GM12878 (cell line): ENCODE measurements at regions not wholly inside any gene's neighbourhood (a gene's known extent, or its start where the extent isn't known, plus 50 kb on each side); places are given as distances from the start of the nearest gene placed in this dataset.
A peak's percentile ranks its signal among the peaks of the same experiment; 100 is the strongest.

Experiments used
- ATF2 ChIP-seq: IDR thresholded peaks from 2 replicates; pipeline ENCODE4 v1.6.1; 2012; ENCODE audit warnings: low read length, inconsistent platforms
- BACH1 ChIP-seq: fragments of 450-650 bp; IDR thresholded peaks from 2 replicates; pipeline ENCODE4 v1.6.1; 2017; ENCODE audit warnings: mild to moderate bottlenecking, borderline replicate concordance
- BRCA1 ChIP-seq: IDR thresholded peaks from 2 replicates; pipeline ENCODE4 v1.6.1; 2011; ENCODE audit warnings: low read depth, low read length, improper control_type of control experiment
- CBFB ChIP-seq: IDR thresholded peaks from 2 replicates; pipeline ENCODE4 v1.6.1; 2016; ENCODE audit warnings: antibody characterized with exemption, low read depth
- CTCF ChIP-seq, 3 experiments: IDR thresholded peaks in 2 of 3; conservative IDR thresholded peaks in 1 of 3; 2 replicates each; pipeline ENCODE4 v1.5.1; 2011; ENCODE audit warnings: low read depth in 3 of 3, low read length in 3 of 3, mild to moderate bottlenecking in 3 of 3, control low read depth in 2 of 3, moderate library complexity in 2 of 3, inconsistent platforms in 1 of 3, mixed read lengths in 1 of 3; ENCODE audit not compliant: control insufficient read depth in 2 of 3, insufficient read depth in 1 of 3; ENCODE audit errors: extremely low read depth in 1 of 3
- EP300 ChIP-seq, 2 experiments: fragments of 150-350 bp in 1 of 2; IDR thresholded peaks; 2 replicates each; pipeline ENCODE4 v1.6.1; 2011 to 2012; ENCODE audit warnings: low read depth in 2 of 2, low read length in 2 of 2, borderline replicate concordance in 1 of 2, improper control_type of control experiment in 1 of 2, inconsistent platforms in 1 of 2; ENCODE audit not compliant: control insufficient read depth in 1 of 2
- FOXK2 ChIP-seq: fragments of 450-650 bp; IDR thresholded peaks from 2 replicates; pipeline ENCODE4 v1.6.1; 2017; ENCODE audit warnings: mild to moderate bottlenecking, moderate library complexity
- MEF2A ChIP-seq: IDR thresholded peaks from 2 replicates; pipeline ENCODE4 v1.6.1; 2011; ENCODE audit warnings: low read depth, mild to moderate bottlenecking, low read length, moderate library complexity; ENCODE audit not compliant: insufficient read depth
- MYB ChIP-seq: fragments of 150-350 bp; IDR thresholded peaks from 2 replicates; pipeline ENCODE4 v1.6.1; 2014; ENCODE audit warnings: mild to moderate bottlenecking, low read depth, low read length, borderline replicate concordance
- MYC ChIP-seq: IDR thresholded peaks from 2 replicates; pipeline ENCODE4 v1.6.1; 2011; ENCODE audit warnings: mild to moderate bottlenecking, low read length, moderate library complexity, inconsistent platforms; ENCODE audit not compliant: insufficient read depth, insufficient replicate concordance, insufficient read length, severe bottlenecking
- NR2F1 ChIP-seq: fragments of 450-650 bp; conservative IDR thresholded peaks from 2 replicates; pipeline ENCODE4 v1.6.1; 2017; ENCODE audit warnings: mild to moderate bottlenecking
- PKNOX1 ChIP-seq: fragments of 450-650 bp; IDR thresholded peaks from 2 replicates; pipeline ENCODE4 v1.6.1; 2016; ENCODE audit warnings: mild to moderate bottlenecking
- RUNX3 ChIP-seq: IDR thresholded peaks from 2 replicates; pipeline ENCODE4 v1.6.1; 2012; ENCODE audit warnings: low read length, inconsistent platforms
- SIN3A ChIP-seq: IDR thresholded peaks from 2 replicates; pipeline ENCODE4 v1.6.1; 2012; ENCODE audit warnings: low read depth, low read length, improper control_type of control experiment
- SMAD5 ChIP-seq: IDR thresholded peaks from 2 replicates; pipeline ENCODE4 v1.6.1; 2016; ENCODE audit warnings: antibody characterized with exemption, low read depth
- SPI1 ChIP-seq: IDR thresholded peaks from 2 replicates; pipeline ENCODE4 v1.6.1; 2011; ENCODE audit warnings: low read depth, mild to moderate bottlenecking, low read length, moderate library complexity, borderline replicate concordance; ENCODE audit not compliant: insufficient read depth
- STAT3 ChIP-seq: IDR thresholded peaks from 2 replicates; pipeline ENCODE4 v1.6.1; 2011; ENCODE audit warnings: low read depth, low read length, improper control_type of control experiment
- USF1 ChIP-seq: IDR thresholded peaks from 2 replicates; pipeline ENCODE4 v1.6.1; 2011; ENCODE audit warnings: borderline replicate concordance, low read depth, mild to moderate bottlenecking, moderate library complexity, mixed read lengths, low read length; ENCODE audit not compliant: insufficient read depth; ENCODE audit errors: extremely low read length
- YY1 ChIP-seq: IDR thresholded peaks from 2 replicates; pipeline ENCODE4 v1.6.1; 2011; ENCODE audit warnings: low read depth, mild to moderate bottlenecking, low read length
- ZBTB40 ChIP-seq: fragments of 450-650 bp; IDR thresholded peaks from 2 replicates; pipeline ENCODE4 v1.6.1; 2016; ENCODE audit warnings: mild to moderate bottlenecking, moderate library complexity, borderline replicate concordance
- ZNF274 ChIP-seq: IDR thresholded peaks from one replicate; pipeline ENCODE4 v1.8.0; 2011; ENCODE audit not compliant: insufficient read length, insufficient read depth

- TF ChIP-seq USF1 (no peak), RUNX3 (0 out of 2 replicates have a peak, but pooled peaks have one; percentile 27), ZBTB40 (no peak), CTCF (IDR thresholded peaks at IDR 0.05 in 2 of 3, conservative IDR thresholded peaks at IDR 0.05 in 1 of 3; ENCODE audit: control insufficient read depth in 2 of 3, extremely low read depth in 1 of 3, insufficient read depth in 1 of 3, low read depth in 3 of 3, low read length in 3 of 3) (no peak), PKNOX1 (no peak), EP300 (IDR thresholded peaks at IDR 0.05; ENCODE audit: borderline replicate concordance in 1 of 2, control insufficient read depth in 1 of 2, low read depth in 2 of 2, low read length in 2 of 2) (no peak), STAT3 (no peak), BACH1 (no peak), MEF2A (0 out of 2 replicates have a peak, but pooled peaks have one; percentile 30), YY1 (no peak), SMAD5 (no peak), MYB (no peak), SPI1 (peak; percentile 83), CBFB (no peak), SIN3A (no peak), NR2F1 (0 out of 2 replicates have a peak, but pooled peaks have one; percentile 33), ZNF274 (no peak), MYC (no peak), FOXK2 (no peak), BRCA1 (no peak), ATF2 (no peak)
These were observed 645.8 kb upstream of the ARID1B start (continued) for GRCh38 chr6:156131221-156131903.
